ENCODE measurements at regions not wholly inside any gene's neighbourhood (a gene's known extent, or its start where the extent isn't known, plus 50 kb on each side); places are given as distances from the start of the nearest gene placed in this dataset.

DNA sequence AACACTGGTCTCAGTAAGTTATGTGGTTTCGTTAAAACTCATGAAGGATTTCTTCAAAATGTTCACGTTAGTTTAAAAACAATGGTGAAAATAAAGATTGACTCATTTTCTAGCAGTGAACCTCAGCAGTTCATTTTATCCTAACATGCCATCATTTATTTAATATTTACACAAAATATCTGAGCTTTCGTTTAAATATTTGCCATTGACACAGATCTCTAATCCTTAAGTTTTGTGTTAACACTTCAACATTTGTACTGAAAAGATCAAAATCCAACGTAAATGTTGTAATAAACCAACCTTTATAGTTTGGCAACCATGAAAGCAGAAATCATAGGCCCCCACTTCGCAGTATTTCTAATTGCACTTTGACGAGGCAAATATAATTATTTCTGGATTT lies 1129.5 kb downstream of the PLA2G4A start:
- intact Hi-C loops (cut with micrococcal nuclease; ENCODE audit: unreplicated experiment) = no loop called here
- BruUV-seq (replicated peaks) = no TSS peak
- Histone ChIP-seq H4K20me1 (ENCODE audit: insufficient read depth, low read length) (no peaks in the 10 kb centered on the region), H3K9me3 (ENCODE audit: low read length) (no peaks in the 10 kb centered on the region), H3K9me2 (ENCODE audit: insufficient read depth, low read length) (0 out of 2 replicates have a peak, but pooled peaks cover 3% of the 10 kb centered on the region), H3K4me3 (ENCODE audit: low read depth, low read length, poor library complexity, severe bottlenecking) (no peak overlapping the region), H3K4me2 (ENCODE audit: low read length) (no peak overlapping the region), H3K36me3 (ENCODE audit: insufficient read depth, low read length) (no peaks in the 10 kb centered on the region), H3K27ac (ENCODE audit: low read depth, low read length, poor library complexity, severe bottlenecking) (no peak overlapping the region), H3K79me2 (ENCODE audit: insufficient read depth, low read depth, low read length) (no peaks in the 10 kb centered on the region), H2AFZ (ENCODE audit: low read length) (no peak overlapping the region), H3K4me1 (ENCODE audit: insufficient read depth, low read length, poor library complexity, severe bottlenecking) (no peaks in the 10 kb centered on the region)
- no peak for TF ChIP-seq EZH2phosphoT487 (IDR thresholded peaks at IDR 0.05; ENCODE audit: borderline replicate concordance, low read depth, low read length)
- TF ChIP-seq, protein P1, sequence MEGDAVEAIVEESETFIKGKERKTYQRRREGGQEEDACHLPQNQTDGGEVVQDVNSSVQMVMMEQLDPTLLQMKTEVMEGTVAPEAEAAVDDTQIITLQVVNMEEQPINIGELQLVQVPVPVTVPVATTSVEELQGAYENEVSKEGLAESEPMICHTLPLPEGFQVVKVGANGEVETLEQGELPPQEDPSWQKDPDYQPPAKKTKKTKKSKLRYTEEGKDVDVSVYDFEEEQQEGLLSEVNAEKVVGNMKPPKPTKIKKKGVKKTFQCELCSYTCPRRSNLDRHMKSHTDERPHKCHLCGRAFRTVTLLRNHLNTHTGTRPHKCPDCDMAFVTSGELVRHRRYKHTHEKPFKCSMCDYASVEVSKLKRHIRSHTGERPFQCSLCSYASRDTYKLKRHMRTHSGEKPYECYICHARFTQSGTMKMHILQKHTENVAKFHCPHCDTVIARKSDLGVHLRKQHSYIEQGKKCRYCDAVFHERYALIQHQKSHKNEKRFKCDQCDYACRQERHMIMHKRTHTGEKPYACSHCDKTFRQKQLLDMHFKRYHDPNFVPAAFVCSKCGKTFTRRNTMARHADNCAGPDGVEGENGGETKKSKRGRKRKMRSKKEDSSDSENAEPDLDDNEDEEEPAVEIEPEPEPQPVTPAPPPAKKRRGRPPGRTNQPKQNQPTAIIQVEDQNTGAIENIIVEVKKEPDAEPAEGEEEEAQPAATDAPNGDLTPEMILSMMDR (conservative IDR thresholded peaks at IDR 0.05; ENCODE audit: low read length) = no peak
- CTCF ChIA-PET (ENCODE audit: unreplicated experiment) = no interaction called here
- DNase-seq (ENCODE audit: low spot score) = no peak
- POLR2A ChIA-PET = no interaction called here

DNA sequence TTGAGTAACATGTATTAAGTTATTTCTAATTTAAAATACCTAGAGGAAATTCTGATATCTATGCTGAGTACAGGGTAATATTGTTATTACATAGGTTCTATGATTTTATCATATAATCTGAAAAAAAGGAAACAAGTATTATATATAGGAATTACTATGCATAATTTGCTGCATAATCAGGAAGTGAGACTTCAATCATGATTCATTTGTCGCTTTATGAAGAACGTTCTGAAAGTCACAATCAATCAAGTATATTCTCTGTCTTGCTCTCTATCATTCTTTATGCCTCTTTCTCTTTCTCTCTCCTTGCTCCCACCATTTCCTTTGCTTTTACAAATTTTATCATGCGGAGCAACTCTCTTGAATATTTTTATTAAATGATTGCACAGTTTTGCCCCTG lies 1130.3 kb downstream of the PLA2G4A start:
- TF ChIP-seq, protein P1 (conservative IDR thresholded peaks at IDR 0.05; ENCODE audit: low read length) = no peak
- TF ChIP-seq EZH2phosphoT487 (IDR thresholded peaks at IDR 0.05; ENCODE audit: borderline replicate concordance, low read depth, low read length) = no peak
- POLR2A ChIA-PET = no interaction called here
- Histone ChIP-seq H3K4me2 (ENCODE audit: low read length) (no peak overlapping the region), H3K36me3 (ENCODE audit: insufficient read depth, low read length) (no peaks in the 10 kb centered on the region), H3K9me3 (ENCODE audit: low read length) (no peaks in the 10 kb centered on the region), H3K79me2 (ENCODE audit: insufficient read depth, low read depth, low read length) (no peaks in the 10 kb centered on the region), H3K4me1 (ENCODE audit: insufficient read depth, low read length, poor library complexity, severe bottlenecking) (no peaks in the 10 kb centered on the region), H3K9me2 (ENCODE audit: insufficient read depth, low read length) (0 out of 2 replicates have a peak, but pooled peaks cover 3% of the 10 kb centered on the region), H3K4me3 (ENCODE audit: low read depth, low read length, poor library complexity, severe bottlenecking) (no peak overlapping the region), H2AFZ (ENCODE audit: low read length) (no peak overlapping the region), H3K27ac (ENCODE audit: low read depth, low read length, poor library complexity, severe bottlenecking) (no peak overlapping the region), H4K20me1 (ENCODE audit: insufficient read depth, low read length) (no peaks in the 10 kb centered on the region)
- no TSS peak for BruUV-seq (replicated peaks)
- intact Hi-C loops (cut with micrococcal nuclease; ENCODE audit: unreplicated experiment) = no loop called here
- no peak for DNase-seq (ENCODE audit: low spot score)
- CTCF ChIA-PET (ENCODE audit: unreplicated experiment) = no interaction called here

DNA sequence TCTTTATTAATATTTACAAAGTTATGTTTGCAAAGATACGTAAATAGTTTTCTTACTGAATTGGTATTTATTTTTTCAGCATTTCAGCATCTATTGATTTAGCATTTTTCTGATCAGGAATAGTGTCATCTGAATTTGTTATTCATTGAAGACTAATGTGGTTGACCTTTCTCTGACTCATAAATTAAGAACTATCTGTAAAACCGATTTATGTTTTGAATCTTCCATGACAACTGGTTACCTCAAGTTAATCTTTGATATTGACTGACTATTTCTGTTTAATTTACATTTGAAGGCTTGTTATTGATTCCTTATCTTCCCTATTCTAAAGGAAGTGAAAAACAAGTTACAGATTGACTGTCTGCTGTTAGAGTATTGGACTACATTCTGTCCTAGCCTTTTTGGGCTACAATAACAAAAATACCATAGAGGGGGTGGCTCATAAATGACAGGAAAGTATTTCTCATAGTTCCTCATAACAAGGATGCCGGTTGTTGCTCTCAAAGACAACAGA lies 1131.4 kb downstream of the PLA2G4A start:
- no peaks in the 10 kb centered on the region for H3K9me3 ChIP-seq (ENCODE audit: low read length)
- H3K4me3 ChIP-seq (ENCODE audit: low read depth, low read length, poor library complexity, severe bottlenecking) = no peak overlapping the region
- H3K9me2 ChIP-seq (ENCODE audit: insufficient read depth, low read length) = 0 out of 2 replicates have a peak, but pooled peaks cover 3% of the 10 kb centered on the region
- POLR2A ChIA-PET = no interaction called here
- H4K20me1 ChIP-seq (ENCODE audit: insufficient read depth, low read length) = no peaks in the 10 kb centered on the region
- CTCF ChIA-PET (ENCODE audit: unreplicated experiment) = no interaction called here
- intact Hi-C loops (cut with micrococcal nuclease; ENCODE audit: unreplicated experiment) = no loop called here
- no peak overlapping the region for H3K4me2 ChIP-seq (ENCODE audit: low read length)
- no peak overlapping the region for H3K27ac ChIP-seq (ENCODE audit: low read depth, low read length, poor library complexity, severe bottlenecking)
- BruUV-seq (replicated peaks) = no TSS peak
- no peaks in the 10 kb centered on the region for H3K79me2 ChIP-seq (ENCODE audit: insufficient read depth, low read depth, low read length)
- no peaks in the 10 kb centered on the region for H3K36me3 ChIP-seq (ENCODE audit: insufficient read depth, low read length)
- H3K4me1 ChIP-seq (ENCODE audit: insufficient read depth, low read length, poor library complexity, severe bottlenecking) = no peaks in the 10 kb centered on the region
- no peak for DNase-seq (ENCODE audit: low spot score)
- no peak overlapping the region for H2AFZ ChIP-seq (ENCODE audit: low read length)
- no peak for TF ChIP-seq EZH2phosphoT487 (IDR thresholded peaks at IDR 0.05; ENCODE audit: borderline replicate concordance, low read depth, low read length)
- TF ChIP-seq, protein P1 (conservative IDR thresholded peaks at IDR 0.05; ENCODE audit: low read length) = no peak

All from OCI-LY7 (cell line).